GM18868 (cell line): ENCODE measurements at regions not wholly inside any gene's neighbourhood (a gene's known extent, or its start where the extent isn't known, plus 50 kb on each side); places are given as distances from the start of the nearest gene placed in this dataset.
"Not testable (repeated sequence)": the region's sequence is repeated elsewhere in the genome, so short reads cannot be mapped to it uniquely, and the experiment has no call there.

Experiments used
- ATAC-seq: cut with Tn5 transposase; IDR thresholded peaks from one replicate; pipeline ENCODE4 v1.9.1; 2021; ENCODE audit warnings: mild to moderate bottlenecking, moderate library complexity; ENCODE audit not compliant: unreplicated experiment

DNA sequence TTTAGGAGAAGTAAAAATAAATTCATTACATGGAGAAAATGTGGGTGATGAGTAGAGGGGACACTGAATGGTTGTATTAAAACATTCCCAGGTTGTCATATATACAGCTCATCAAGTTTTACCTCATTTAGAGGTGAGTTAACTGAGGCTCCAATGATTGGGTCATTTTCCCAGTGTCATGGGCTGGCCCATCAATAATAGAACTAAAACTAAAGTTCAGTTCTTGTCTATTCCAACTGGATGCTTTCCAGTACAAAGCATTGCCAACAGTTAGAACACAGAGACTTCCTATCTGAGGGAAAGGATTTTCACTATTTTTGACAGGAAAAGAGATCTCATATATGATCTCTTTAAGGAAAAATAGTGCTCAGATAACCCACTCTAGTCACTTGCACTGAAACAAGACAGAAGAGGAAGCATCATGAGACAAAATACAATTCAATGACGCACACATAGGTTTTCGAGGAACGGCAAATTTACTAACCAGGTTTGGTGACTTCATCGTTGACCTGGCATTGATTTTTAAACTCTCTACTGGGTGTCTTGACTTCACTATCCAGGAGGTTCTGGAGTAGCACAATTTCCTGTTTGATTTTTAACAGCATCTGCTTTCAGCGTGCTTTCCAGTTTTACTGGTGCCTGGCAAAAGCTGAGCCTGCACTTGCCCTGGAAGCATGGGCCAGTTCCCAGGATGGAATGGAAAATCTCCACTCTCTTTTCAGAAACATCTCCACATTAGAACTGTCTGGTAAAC lies 195.5 kb upstream of the FBXL4 start:
- no peak for ATAC-seq

- ATAC-seq, result not testable (repeated sequence)
These were observed 194.2 kb upstream of the FBXL4 start for GRCh38 chr6:99141906-99142305.

GRCh38 chr6:99138445-99138844 lies 190.7 kb upstream of the FBXL4 start:
- no peak for ATAC-seq

GRCh38 chr6:99137314-99137713 lies 189.6 kb upstream of the FBXL4 start:
- ATAC-seq, result no peak

DNA sequence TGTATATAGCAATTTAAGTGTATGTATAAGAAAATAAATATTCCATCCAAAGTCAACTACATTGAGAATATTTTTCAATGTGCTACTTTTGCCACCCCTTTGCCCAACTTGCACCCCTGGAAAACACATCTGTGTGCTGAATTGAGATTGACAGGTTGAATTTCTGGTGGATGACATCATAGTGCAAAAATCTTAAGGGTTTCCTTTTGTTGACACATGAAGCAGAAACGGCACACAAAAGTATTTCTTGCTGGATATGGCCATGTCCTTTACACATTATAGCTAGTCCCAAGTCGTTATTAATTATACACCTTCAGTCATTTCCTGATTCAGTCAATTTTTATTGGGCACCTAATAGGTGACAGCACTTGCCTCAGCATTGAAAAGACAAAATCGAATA lies 188.7 kb upstream of the FBXL4 start:
- ATAC-seq, result no peak

GRCh38 chr6:99132026-99132635 lies 184.4 kb upstream of the FBXL4 start:
- ATAC-seq, result no peak

GRCh38 chr6:99130897-99131873 lies 183.4 kb upstream of the FBXL4 start:
- no peak for ATAC-seq

GRCh38 chr6:99129835-99130234 lies 182.1 kb upstream of the FBXL4 start:
- no peak for ATAC-seq

GRCh38 chr6:99121748-99122147 lies 174.0 kb upstream of the FBXL4 start:
- ATAC-seq, result no peak

- no peak for ATAC-seq
These were observed 172.9 kb upstream of the FBXL4 start for GRCh38 chr6:99120641-99121040.

DNA sequence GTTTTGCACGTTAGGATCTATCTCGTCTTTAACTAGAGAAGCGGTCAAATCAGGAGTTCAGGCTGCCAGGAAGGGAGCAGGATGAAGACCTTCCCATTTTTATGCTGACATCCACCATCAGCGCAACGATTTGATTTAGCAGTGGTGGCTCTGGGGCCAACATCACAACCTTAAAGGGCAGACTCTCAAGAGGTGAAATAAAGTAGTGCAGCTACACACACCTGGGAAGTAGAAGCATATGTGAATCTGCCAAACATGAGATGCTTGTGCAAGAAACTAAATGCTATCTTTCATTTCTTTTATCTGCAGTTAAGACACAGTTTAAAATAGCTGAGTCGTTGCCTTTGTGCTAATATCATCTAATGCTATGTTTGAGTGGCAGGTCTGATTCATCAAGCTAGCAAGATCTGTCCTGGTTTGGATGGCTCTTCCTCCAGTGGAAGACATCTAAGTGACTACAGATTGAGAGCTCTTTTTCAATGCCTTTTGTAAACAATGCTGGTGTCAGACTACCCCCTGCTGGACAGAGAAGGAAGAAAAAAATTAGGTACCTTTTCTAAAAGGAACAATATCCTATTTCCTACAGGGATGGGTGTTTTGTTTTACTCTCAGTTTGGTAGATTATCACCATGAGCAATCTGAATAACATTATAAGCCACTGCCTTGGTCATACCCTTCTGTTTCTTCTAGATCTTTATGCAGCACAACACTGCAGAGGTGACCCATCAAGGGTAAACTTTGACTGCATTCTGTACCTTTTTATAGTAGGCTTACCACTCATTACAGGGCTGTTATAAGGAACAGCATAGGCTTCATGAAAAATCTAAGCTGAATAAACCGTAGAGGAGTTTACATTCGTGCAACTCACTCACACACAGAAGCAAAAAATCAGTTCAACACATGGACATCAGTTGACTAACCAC lies 171.6 kb upstream of the FBXL4 start:
- peak; percentile 77 for ATAC-seq

DNA sequence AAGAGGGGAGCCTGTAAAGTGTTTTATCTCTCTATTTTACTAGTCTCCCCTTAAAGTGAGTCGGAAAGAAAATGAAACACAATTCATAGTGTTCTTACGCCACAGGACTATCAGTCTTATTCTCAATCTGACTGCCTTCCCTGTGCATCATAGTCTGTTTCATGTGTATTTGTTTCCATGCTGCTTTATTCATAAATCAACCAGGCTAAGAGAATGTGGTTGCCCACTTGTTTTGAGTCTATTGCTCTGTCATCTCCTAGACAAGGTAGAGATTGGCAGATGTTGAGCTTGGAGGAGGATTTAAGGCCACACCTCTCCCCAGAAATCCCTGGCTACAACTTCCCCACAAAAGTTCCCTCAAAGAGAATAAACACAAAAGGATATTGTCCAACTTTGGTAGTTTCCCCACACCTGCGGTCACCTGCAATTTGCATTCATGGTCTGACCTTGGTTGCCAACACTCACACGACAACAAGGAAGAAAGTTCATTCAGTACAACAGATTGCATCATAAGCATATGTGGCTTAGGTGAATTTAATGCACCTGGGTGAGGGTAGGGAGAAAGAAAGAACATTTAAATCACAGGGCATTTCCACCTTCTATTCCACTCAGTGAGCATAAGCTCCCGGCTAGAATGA lies 167.1 kb upstream of the FBXL4 start:
- no peak for ATAC-seq

GRCh38 chr6:99111590-99111989 lies 163.8 kb upstream of the FBXL4 start:
- no peak for ATAC-seq

DNA sequence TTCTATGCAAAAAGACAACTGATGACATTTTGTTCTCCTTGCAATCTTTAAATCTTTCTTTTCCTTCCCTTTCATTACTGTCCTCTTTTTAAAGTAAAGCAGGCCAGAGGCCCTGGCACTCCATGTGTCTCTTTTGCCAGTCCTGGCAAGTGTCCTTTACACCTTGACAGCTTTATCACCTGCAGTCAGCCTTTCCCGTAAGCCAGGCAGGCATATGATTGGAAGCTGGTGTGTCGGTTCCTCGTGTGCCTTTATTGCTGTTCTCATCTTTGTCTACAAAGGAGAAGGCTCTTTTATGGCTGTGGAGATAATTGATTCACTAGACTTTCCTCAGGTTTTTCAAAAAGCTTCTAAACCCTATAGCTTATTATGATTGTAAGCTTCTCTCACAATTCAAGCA lies 162.3 kb upstream of the FBXL4 start:
- no peak for ATAC-seq

- no peak for ATAC-seq
These were observed 156.5 kb upstream of the FBXL4 start for GRCh38 chr6:99104218-99104617.

DNA sequence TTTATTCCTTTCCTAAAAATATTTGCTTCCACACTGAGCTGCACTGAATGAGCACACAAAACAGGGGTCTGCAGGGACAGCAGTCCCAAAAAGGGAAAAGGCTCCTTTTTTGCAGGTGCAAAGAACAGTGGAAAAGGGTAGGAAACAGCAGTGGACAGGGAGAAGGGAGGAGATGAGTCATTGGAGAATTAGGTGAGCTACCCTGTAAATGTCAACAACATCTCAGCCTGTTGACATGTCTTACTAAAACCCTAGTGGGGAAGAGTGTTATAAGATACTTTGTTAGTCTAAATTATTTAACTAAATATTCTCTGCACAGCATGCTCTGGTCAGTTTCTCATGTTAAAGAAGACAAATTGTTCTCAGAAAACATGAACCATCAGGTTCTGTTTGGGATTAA lies 151.5 kb upstream of the FBXL4 start:
- no peak for ATAC-seq

GRCh38 chr6:99096170-99096569 lies 148.4 kb upstream of the FBXL4 start:
- no peak for ATAC-seq

GRCh38 chr6:99093456-99094190 lies 145.9 kb upstream of the FBXL4 start:
- ATAC-seq, result no peak

DNA sequence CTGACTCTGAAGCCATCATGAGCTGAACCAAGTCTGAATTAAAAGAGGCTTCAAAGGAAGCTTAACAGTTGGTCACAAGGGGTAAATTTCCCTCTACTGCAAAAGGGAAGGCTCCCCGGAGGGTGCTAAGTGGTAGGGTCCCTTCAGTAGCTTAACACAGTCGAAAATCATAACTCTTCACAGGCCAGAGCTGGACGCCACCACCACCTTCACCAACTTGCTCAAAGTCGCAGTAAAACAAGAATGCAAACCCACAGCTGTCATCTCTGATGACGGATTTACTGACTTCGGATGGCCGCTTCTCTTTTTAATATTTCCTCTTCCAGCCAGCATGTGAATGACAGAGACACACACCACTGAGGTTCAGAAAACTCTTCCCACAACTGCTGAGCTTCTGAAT lies 144.7 kb upstream of the FBXL4 start:
- ATAC-seq, result no peak
